NCI-H526 (cell line): ENCODE measurements at regions not wholly inside any gene's neighbourhood (a gene's known extent, or its start where the extent isn't known, plus 50 kb on each side); places are given as distances from the start of the nearest gene placed in this dataset.

Experiments
- DNase-seq, 2 experiments: peaks; one replicate each; lab custom pipeline; 2025; lab: John Stamatoyannopoulos, UW

GRCh38 chr13:77423296-77423695, 96.4 kb upstream of the MYCBP2 start:
- DNase-seq, result no peak

- no peak for DNase-seq
Measured at GRCh38 chr13:77422724-77423123, 95.8 kb upstream of the MYCBP2 start.

DNA sequence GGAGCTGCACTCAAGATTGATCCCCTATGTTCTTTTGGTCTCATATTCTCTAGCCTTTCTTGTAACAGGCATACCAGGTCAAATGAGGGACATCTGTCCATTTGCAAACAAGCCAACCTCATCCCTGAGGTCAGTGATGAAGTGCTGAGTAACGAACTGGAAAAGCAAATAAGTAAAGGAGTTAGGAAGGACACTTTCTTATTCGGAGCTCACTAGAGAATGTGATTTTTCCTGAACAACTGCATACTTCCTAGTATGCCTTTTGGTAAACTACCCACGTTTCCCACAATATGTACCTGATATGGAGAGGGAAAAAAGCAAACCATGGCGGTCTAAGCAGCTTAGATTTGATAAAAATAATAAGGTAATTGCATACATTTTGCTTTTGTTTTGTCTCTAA, 91.0 kb upstream of the MYCBP2 start:
- no peak for DNase-seq

DNA sequence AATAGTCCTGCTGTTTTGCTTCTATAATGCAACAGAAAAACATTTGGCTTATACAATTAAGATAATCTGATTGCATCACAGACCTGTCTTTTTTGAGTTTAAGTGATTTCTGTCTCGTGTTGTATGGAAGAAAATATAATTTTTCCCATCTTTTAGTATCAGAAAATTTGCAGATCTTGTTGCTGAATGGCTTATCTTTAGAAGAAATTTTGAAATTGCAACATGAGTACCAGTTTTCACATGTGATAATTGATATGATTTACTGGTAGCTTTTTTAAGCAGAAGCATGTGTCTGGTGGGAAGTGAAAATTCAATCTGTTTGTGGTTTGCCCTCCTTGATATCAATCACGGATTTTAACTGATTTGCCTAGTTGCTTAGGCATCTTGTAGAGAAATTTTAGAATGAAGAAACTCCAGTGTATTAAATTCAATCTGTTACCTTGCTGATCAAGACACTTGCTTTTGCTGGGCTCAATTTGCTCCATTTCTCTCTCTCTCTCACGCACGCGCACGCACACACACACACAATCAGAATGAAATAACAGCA, 89.8 kb upstream of the MYCBP2 start:
- DNase-seq, result no peak

DNA sequence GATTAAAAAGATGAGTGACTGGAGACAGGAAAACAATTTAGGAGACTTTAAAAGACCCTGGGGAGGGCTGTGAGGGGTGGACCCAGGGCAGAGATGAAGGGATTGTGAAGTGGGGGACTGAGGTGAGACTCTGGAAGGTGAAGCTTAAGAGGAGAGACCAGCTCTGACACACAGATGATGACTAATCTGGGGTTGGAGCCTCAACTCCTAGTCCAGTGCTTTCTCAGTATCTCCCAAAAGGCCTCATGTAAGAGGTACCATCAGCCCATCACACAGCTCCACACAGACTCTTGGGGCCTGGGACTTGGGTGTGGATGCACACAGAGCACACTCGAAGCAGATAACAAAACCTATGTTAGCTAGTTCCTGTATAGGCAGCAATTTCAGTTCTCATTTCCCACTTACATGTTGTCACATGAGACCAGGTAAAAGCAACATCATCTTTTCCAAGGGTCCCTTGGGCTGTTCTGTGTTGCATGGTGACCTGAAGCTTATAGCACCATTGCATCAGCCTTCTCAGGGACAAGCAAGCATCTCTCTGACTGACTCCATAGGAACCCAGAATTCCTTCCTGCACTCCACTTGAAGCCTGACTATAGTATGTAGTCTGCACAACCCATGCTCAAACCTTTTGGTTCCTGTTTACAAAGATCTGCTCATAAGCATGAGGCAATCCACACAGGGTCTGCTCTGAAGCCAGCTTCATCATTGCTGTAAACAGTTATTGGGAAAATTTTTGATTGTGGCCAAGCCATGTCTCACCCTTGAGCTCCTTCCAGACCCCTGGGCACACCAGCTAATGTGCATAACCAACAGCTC, 88.6 kb upstream of the MYCBP2 start:
- no peak for DNase-seq

DNA sequence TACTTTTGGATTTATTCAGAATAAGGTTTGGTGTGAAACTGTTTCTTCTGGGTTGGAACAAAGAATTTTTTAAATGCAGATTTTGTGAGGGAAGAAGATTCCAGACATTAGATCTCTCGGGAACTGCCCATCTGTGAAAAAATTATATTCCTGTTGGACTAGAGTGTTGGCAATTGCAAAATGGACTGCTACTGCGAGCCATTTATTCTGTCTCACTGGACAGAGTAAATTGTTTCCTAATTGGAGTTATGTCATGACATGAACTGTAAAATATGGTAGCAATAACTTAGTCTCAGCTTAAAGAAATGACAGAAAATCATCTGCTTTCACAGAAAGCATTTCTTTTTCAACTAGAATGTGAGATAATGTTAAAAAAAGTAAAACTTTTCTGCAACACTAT, 86.0 kb upstream of the MYCBP2 start:
- no peak for DNase-seq

GRCh38 chr13:77412116-77412635, 85.3 kb upstream of the MYCBP2 start:
- DNase-seq, result no peak

DNA sequence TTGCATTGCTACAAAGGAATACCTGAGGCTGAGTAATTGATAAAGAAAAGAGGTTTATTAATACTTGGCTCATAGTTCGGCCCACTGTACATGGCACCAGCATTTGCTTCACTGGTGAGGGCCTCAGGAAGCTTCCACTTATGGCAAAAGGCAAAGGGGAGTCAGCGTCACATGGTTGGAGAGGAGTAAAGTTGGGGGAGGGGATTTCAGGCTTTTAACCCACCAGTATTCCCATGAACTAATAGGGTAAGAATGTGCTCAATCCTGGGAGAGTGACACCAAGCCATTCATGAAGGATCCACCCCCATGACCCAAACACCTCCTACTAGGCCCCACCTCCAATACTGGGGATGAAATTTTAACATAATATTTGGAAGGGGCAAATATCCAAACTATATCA, 82.5 kb upstream of the MYCBP2 start:
- DNase-seq, result no peak

- no peak for DNase-seq
Measured at GRCh38 chr13:77406644-77407440, 79.9 kb upstream of the MYCBP2 start.

GRCh38 chr13:77398825-77399620, 72.1 kb upstream of the MYCBP2 start:
- peak in 1 of 2 experiments; percentile 67 for DNase-seq

GRCh38 chr13:77397636-77398035, 70.7 kb upstream of the MYCBP2 start:
- no peak for DNase-seq

GRCh38 chr13:77391475-77391874, 64.6 kb upstream of the MYCBP2 start:
- peak in 1 of 2 experiments; percentile 9 for DNase-seq

- no peak for DNase-seq
Measured at GRCh38 chr13:77390391-77390790, 63.5 kb upstream of the MYCBP2 start.

- DNase-seq, result no peak
Measured at GRCh38 chr13:77389625-77390000, 62.7 kb upstream of the MYCBP2 start.

GRCh38 chr13:77388944-77389624, 62.2 kb upstream of the MYCBP2 start:
- no peak for DNase-seq

DNA sequence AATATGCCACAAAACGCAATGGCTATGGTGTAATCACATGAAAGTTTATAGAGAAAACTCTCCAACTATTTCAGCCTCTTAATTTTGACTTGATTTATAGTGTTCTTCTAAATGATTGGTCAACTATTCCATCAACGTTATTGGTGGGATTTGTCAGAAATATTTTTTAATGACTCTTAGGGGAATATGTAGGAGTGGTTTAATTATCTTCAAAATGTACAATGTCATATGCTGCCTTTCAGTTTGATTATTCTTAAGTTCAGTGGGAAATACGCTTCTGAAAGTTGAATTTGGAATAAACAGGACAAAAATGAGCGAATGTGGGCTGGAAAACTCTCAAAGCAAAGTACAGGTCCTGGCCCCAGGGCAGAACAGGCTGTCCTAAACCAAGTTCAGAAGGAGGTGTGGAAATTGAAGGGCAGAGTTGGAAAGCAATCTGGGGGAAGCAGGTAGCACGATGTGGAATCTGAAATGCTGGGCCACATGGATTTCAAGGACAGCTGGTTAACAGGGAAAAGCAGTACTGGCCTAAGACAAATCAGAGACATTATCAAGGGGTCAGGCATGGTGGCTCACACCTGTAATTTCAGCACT, 60.8 kb upstream of the MYCBP2 start:
- DNase-seq, result no peak

DNA sequence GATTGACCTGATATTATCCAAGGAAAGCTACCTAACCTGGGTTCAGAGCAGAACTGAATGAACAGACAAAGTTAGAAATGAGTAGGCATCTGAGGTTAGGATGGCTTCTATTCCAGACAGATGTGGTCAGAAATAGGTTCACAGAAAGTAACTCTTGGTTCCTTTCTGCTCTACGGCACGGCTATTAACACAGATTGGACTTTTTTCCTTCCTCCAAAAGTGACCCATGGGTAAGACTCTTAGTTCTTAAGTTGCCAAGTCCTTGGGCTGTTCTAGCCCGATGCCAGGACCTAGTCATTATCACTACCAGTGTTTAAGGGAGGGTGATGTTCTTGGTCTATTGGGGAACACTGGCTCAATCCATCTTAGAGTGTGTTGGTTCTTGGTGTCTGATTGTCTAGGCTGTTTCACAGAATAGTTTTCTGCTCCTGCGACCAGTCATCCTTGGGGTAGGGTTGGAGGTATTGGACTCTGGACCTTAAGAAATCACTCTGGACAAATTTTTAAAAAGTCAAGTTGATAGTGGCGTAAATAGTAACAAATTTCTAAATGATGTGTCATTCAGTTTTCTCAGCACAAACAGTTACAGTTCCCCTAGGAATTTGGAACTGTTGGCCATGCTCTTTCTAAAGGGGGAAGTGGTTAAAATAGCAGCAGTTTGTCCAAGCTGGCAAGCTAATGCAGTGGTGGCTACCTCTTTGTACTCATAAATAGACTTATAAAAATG, 60.1 kb upstream of the MYCBP2 start:
- DNase-seq, result no peak

DNA sequence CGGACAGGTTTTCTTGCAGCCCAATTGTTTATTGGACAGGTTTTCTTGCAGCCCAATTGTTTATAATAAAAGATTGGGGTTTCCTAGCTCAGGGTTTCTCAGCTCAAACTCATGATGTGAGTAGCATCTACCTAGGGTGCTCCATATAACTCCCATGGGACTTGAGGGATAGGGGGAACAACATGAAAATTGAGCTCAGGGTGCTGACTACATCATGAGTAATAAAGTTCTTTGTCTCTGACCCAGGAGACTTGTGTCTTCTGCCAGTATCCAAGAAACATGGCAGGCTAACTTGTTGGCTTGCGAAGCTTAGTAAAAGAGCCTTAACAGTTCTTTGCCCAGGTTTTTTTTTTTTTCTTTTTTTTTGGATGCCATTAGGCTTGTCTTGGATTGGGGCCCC, 59.2 kb upstream of the MYCBP2 start:
- DNase-seq, result no peak

DNA sequence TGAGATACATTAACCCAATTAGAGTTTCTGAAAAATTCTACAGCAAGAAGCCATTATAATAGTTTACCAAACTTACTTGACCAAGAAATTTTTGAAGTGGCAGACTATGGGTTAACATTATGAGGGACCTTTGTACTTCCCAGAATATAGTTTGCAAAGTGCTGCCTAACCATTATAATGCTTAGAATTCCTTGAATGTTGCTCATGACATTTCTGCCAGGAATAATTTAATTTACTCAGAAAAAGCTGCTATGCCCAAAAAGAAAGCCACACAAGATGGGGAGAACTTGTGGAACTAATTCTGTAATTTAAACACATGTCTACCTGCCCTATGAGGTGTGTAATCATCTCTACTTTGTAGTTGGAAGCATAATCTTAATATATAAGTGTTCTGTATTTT, 58.1 kb upstream of the MYCBP2 start:
- DNase-seq, result no peak

DNA sequence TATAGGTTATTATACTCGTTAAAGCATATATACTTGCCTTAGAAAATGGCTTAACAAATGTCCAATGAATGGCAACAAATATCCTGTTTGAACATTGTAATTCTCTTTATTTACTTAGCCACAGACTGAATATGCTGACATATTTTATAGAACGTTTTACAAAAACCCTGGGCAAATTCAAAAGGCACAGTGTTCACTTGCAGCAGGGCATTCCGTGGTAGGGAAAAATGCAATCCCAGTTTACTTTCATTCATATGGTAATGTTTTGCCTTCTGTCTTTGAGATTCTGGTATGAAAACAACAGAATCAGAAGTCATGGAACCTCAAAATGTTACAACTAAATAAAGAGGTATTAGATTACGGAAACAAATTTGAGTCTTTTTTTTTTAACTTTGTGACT, 56.2 kb upstream of the MYCBP2 start:
- DNase-seq, result no peak
